Ascending aorta (tissue), 2 donors: ENCODE measurements at regions not wholly inside any gene's neighbourhood (a gene's known extent, or its start where the extent isn't known, plus 50 kb on each side); places are given as distances from the start of the nearest gene placed in this dataset.

Experiments
- DNase-seq, 2 donors: peaks; one replicate each; pipeline ENCODE4 v3.0.0-alpha.2; 2019; ENCODE audit warnings: low spot score in 2 of 2
- H3K27ac ChIP-seq, 2 donors: fragments of 200-600 bp; sonication (generic); one replicate each; pipeline ENCODE4 v1.5.1; 2016 to 2017; ENCODE audit warnings: mild to moderate bottlenecking in 1 of 2
- H3K27me3 ChIP-seq: fragments of 200-600 bp; sonication (generic); one replicate; pipeline ENCODE4 v1.5.1; 2017
- H3K36me3 ChIP-seq, 2 donors: fragments of 200-600 bp; sonication (generic); one replicate each; pipeline ENCODE4 v1.5.1; 2016
- H3K4me1 ChIP-seq, 2 donors: fragments of 200-600 bp; sonication (generic); one replicate each; pipeline ENCODE4 v1.5.1; 2016 to 2017; ENCODE audit warnings: mild to moderate bottlenecking in 1 of 2
- H3K4me3 ChIP-seq, 2 donors: fragments of 200-600 bp; sonication (generic); one replicate each; pipeline ENCODE4 v1.5.1; 2016 to 2017; ENCODE audit warnings: mild to moderate bottlenecking in 1 of 2
- H3K9me3 ChIP-seq, 2 donors: fragments of 200-600 bp; sonication (generic); one replicate each; pipeline ENCODE4 v1.5.1; 2016
- intact Hi-C: fragments of 100-400 bp; cut with DNase I; formaldehyde crosslinking; loops from one replicate; pipeline ENCODE4 v1.15.1; 2023
- TF ChIP-seq, protein P1 (sequence below), 3 experiments: fragments of 200-600 bp in 2 of 3; fragments of 450-650 bp in 1 of 3; sonication (generic) in 2 of 3; IDR thresholded peaks; one replicate each; pipeline ENCODE4 v1.5.1; 2016 to 2019; ENCODE audit warnings: antibody characterized with exemption in 3 of 3, mild to moderate bottlenecking in 1 of 3, moderate library complexity in 1 of 3

DNA sequence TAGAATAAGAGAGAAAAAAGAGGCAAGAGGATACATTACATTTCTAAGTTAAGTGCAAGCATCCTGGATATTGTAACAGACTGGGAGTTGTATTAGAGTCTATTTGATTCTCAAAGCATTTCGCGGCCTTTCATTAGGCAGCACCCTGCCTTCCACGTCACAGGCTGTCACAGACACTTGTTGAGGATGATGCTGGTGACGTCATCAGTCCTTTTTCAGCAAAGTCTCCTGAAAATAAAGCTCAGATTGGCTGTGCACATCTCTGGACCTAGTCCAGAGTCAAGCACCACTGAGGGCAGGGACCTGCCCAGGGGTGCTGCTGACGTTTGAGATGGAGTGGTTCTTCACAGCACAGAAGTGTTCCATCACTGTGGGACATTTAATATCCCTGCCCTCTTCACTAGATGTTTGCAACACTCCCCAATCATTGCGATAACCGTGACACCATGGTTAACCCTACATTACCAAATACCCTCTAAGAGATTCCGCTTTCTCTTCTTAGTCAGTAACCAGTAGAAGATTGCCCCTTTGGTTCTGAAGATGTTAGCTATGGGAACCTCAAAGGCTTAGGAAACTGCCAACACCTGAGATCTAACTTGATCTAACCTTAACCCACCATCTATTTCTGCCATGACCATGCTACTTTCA lies 72.7 kb upstream of the F3 start:
- intact Hi-C loops, result no loop called here
- H3K4me1 ChIP-seq, result no peaks in the 10 kb centered on the region
- H3K27ac ChIP-seq, result no peak overlapping the region
- DNase-seq, result peak in 1 of 2 donors; percentile 22
- TF ChIP-seq, protein P1, sequence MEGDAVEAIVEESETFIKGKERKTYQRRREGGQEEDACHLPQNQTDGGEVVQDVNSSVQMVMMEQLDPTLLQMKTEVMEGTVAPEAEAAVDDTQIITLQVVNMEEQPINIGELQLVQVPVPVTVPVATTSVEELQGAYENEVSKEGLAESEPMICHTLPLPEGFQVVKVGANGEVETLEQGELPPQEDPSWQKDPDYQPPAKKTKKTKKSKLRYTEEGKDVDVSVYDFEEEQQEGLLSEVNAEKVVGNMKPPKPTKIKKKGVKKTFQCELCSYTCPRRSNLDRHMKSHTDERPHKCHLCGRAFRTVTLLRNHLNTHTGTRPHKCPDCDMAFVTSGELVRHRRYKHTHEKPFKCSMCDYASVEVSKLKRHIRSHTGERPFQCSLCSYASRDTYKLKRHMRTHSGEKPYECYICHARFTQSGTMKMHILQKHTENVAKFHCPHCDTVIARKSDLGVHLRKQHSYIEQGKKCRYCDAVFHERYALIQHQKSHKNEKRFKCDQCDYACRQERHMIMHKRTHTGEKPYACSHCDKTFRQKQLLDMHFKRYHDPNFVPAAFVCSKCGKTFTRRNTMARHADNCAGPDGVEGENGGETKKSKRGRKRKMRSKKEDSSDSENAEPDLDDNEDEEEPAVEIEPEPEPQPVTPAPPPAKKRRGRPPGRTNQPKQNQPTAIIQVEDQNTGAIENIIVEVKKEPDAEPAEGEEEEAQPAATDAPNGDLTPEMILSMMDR (IDR thresholded peaks at IDR 0.05), result no peak
- H3K36me3 ChIP-seq, result no peaks in the 10 kb centered on the region
- H3K4me3 ChIP-seq, result no peak overlapping the region
- H3K9me3 ChIP-seq, result no peaks in the 10 kb centered on the region
- no peaks in the 10 kb centered on the region for H3K27me3 ChIP-seq

DNA sequence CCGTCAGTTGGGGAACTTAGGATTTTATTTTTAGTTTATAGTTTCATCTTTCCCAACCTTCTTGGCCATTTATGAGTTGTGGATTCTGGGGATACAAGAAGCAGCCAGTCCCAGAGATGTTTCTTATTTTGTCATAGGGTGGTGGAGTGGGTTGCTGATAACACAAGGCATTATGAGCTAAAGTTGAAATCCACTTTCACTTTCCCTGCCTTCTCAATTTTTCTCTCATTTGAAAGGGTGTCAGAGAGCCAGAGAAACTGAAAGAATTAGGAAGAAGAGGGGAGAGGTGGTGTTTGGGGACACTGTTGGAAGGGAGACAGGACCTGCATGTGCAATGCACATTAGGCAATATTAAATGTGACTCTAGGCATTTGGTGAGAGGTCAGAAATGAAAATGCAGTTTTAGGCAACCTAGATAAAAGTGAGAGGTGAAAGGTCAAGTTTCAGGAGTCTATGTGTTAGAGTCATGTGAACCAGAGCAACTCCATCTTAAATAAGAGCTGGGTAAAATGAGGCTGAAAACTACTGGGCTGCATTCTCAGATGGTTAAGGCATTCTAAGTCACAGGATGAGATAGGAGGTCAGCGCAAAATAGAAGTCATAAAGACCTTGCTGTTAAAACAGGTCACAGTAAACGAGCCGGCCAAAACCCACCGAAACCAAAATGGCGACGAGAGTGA lies 71.1 kb upstream of the F3 start:
- H3K27me3 ChIP-seq, result no peaks in the 10 kb centered on the region
- no peak overlapping the region for H3K4me3 ChIP-seq
- no peak overlapping the region for H3K27ac ChIP-seq
- H3K4me1 ChIP-seq, result no peaks in the 10 kb centered on the region
- DNase-seq, result no peak
- TF ChIP-seq, protein P1 (IDR thresholded peaks at IDR 0.05), result no peak
- H3K9me3 ChIP-seq, result no peaks in the 10 kb centered on the region
- intact Hi-C loops, result no loop called here
- H3K36me3 ChIP-seq, result no peaks in the 10 kb centered on the region

DNA sequence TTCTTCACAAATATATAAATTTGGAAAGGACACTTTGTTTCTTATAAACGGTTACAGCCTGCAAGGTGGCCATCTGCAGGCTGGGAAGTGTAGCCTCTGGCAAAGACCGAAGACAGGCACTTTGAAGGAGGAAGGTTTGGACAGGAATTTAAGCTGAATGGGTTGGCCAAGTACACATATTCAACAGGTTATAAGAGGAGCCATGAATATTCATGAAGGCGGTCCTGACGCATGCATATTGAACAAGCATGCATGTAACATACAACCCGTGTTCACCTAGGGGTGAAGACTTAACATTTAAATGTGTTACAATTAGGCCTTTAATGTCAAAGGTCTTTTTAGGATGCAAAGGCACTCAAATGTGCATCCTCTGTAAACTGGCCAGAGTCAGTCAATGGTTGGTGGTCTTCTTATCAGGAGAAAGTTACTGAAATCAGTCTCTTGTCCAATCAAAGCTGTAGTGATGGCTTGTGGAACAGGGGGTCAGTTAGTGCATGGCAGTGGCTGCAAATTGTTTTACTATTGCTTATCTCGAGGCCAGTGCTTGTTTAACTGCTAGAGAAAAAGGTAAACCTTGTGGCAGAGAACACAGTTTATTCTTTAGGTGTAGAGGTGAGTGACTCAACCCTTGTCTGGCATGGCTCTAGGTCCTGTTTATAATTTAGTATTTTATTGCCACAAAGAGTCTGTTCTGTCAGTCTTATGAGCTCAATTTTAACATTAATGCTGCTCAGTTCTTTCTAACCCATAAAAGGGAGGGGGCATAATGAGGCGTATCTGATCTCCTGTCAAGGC lies 70.3 kb upstream of the F3 start:
- no peak overlapping the region for H3K27ac ChIP-seq
- no peaks in the 10 kb centered on the region for H3K9me3 ChIP-seq
- intact Hi-C loops, result no loop called here

DNA sequence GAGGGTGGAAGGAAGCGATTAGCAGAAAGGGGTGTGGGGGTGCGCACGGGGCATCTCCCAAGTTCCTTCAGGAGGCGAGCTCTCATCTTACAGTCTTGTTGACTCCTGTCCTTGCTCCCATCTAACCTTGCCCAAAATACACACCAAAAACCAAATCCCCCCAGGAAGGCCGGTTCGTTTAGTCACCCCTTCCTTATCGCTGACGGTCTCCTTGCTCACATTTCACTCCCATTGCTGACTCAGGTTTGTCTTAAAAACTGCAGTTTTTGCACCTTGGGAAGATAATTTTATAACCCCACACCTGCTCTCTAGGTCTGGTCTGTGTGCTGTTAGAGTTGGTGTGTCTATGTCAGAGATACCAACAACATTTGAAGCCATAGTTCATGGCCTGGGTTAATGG lies 68.1 kb upstream of the F3 start:
- Histone ChIP-seq H3K4me3 (no peak overlapping the region), H3K36me3 (no peaks in the 10 kb centered on the region), H3K27ac (no peak overlapping the region), H3K27me3 (no peaks in the 10 kb centered on the region), H3K4me1 (no peaks in the 10 kb centered on the region), H3K9me3 (no peaks in the 10 kb centered on the region)
- peak in 1 of 2 donors; percentile 15 for DNase-seq
- intact Hi-C loops, result no loop called here
- TF ChIP-seq, protein P1 (IDR thresholded peaks at IDR 0.05), result no peak

More for the DNA sequence above, 70.3 kb upstream of the F3 start:
- Histone ChIP-seq H3K27me3 (no peaks in the 10 kb centered on the region), H3K36me3 (no peaks in the 10 kb centered on the region), H3K4me3 (no peak overlapping the region), H3K4me1 (no peaks in the 10 kb centered on the region)
- TF ChIP-seq, protein P1 (IDR thresholded peaks at IDR 0.05), result no peak
- DNase-seq, result peak in 1 of 2 donors; percentile 12

DNA sequence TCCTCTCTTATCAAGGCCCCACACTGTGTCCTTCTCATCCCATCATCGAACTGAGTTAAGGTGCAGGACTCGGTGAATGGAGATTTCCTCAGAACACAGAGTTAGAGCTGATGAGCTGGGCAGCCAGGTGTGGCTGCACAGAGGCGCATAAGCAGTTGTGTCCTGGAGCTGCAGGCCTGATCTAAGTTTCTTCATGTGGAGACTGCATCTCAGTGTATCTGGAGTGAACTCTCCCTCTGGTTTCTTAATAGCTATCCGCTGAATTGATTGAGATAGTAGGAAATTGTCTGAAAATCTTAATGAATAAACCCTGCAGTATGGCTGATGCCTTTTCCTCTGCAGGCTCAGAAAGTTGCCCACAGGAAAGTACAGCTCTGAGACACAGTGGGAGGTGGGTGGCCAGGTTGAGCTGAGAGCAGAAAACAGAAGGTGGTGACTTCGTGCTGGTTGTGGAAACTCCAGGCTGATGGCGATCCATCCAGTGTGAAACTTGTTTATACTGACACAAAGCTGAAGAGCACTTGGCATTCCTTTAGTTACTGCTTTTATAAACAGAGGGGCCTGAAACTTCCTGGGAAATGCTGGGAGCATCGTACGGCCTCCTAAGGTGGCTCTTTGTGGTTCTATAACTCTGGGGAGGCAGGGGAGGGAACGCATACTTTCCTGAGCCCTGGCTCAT lies 67.4 kb upstream of the F3 start:
- TF ChIP-seq, protein P1 (IDR thresholded peaks at IDR 0.05), result no peak
- no peaks in the 10 kb centered on the region for H3K9me3 ChIP-seq
- no peak overlapping the region for H3K4me3 ChIP-seq
- H3K36me3 ChIP-seq, result no peaks in the 10 kb centered on the region
- DNase-seq, result no peak
- no peaks in the 10 kb centered on the region for H3K27me3 ChIP-seq
- no peak overlapping the region for H3K27ac ChIP-seq
- no peaks in the 10 kb centered on the region for H3K4me1 ChIP-seq
- intact Hi-C loops, result no loop called here
